ENCODE measurements at regions not wholly inside any gene's neighbourhood (a gene's known extent, or its start where the extent isn't known, plus 50 kb on each side); places are given as distances from the start of the nearest gene placed in this dataset.

- no CpG with 5 or more reads among the region's 1 CpG for WGBS, 2 donors (ENCODE audit: extremely low coverage in 2 of 2, insufficient read length in 2 of 2, insufficient replicate concordance in 1 of 2)
- H3K27me3 ChIP-seq (ENCODE audit: control insufficient read depth in 3 of 3, insufficient read depth in 3 of 3, low read depth in 1 of 3, low read length in 3 of 3): no peaks in the 10 kb centered on the region
- peaks cover 0 to 3% of the 10 kb centered on the region in 2 donors for H3K9me3 ChIP-seq (replicated peaks in 1 of 2; ENCODE audit: control insufficient read depth in 2 of 2, insufficient read depth in 1 of 2, low read depth in 1 of 2, low read length in 2 of 2)
These were observed 480.0 kb downstream of the LRRIQ3 start for GRCh38 chr1:73717976-73718375.

GRCh38 chr1:73711089-73711488, 486.9 kb downstream of the LRRIQ3 start:
- no CpG with 5 or more reads among the region's 1 CpG for WGBS, 2 donors (ENCODE audit: extremely low coverage in 2 of 2, insufficient read length in 2 of 2, insufficient replicate concordance in 1 of 2)

More at GRCh38 chr1:73717976-73718375, 480.0 kb downstream of the LRRIQ3 start:
- no peak overlapping the region for H2AFZ ChIP-seq (ENCODE audit: low read length)
- H2AK5ac ChIP-seq (ENCODE audit: low read depth, low read length): no peak overlapping the region
- no peak overlapping the region for H3K27ac ChIP-seq (replicated peaks; ENCODE audit: low read length)
- no peak for DNase-seq (ENCODE audit: low spot score)
- no peaks in the 10 kb centered on the region for H3K36me3 ChIP-seq (replicated peaks in 1 of 2; ENCODE audit: control insufficient read depth in 2 of 2, insufficient read depth in 2 of 2, low read length in 2 of 2)
- no peak overlapping the region for H3K4ac ChIP-seq (ENCODE audit: low read length)
- no peaks in the 10 kb centered on the region for H3K4me1 ChIP-seq (ENCODE audit: control insufficient read depth in 2 of 2, insufficient read depth in 1 of 2, low read depth in 1 of 2, low read length in 2 of 2)
- no peak overlapping the region for H2BK15ac ChIP-seq (ENCODE audit: low read length)
- no peak overlapping the region for H4K91ac ChIP-seq (ENCODE audit: low read depth, low read length, poor library complexity)
- H2BK12ac ChIP-seq (ENCODE audit: low read length): no peak overlapping the region
- no peak overlapping the region for H3K4me2 ChIP-seq (ENCODE audit: insufficient read depth, low read length, poor library complexity, severe bottlenecking)
- H3K23ac ChIP-seq (ENCODE audit: low read depth, low read length, poor library complexity): no peak overlapping the region
- H3K18ac ChIP-seq (ENCODE audit: low read length): no peak overlapping the region
- no peak overlapping the region for H3K14ac ChIP-seq (ENCODE audit: low read length)
- no peak overlapping the region for H2BK120ac ChIP-seq (ENCODE audit: low read depth, low read length)
- H3K79me1 ChIP-seq (ENCODE audit: low read depth, low read length): no peaks in the 10 kb centered on the region
- H3K4me3 ChIP-seq (ENCODE audit: low read length in 2 of 2): no peak overlapping the region
- no peak overlapping the region for H4K8ac ChIP-seq (ENCODE audit: low read depth, low read length)
- H3K9ac ChIP-seq (ENCODE audit: low read depth, low read length, poor library complexity): no peak overlapping the region
- no peak overlapping the region for H2BK5ac ChIP-seq (ENCODE audit: low read length)

GRCh38 chr1:73701826-73702225, 496.1 kb downstream of the LRRIQ3 start:
- H3K36me3 ChIP-seq (replicated peaks in 1 of 2; ENCODE audit: control insufficient read depth in 2 of 2, insufficient read depth in 2 of 2, low read length in 2 of 2): no peaks in the 10 kb centered on the region
- no peak overlapping the region for H3K27ac ChIP-seq (replicated peaks; ENCODE audit: low read length)
- H2BK15ac ChIP-seq (ENCODE audit: low read length): no peak overlapping the region
- H3K18ac ChIP-seq (ENCODE audit: low read length): no peak overlapping the region
- WGBS, 2 donors (ENCODE audit: extremely low coverage in 2 of 2, insufficient read length in 2 of 2, insufficient replicate concordance in 1 of 2): no CpG with 5 or more reads among the region's 1 CpG
- H2BK12ac ChIP-seq (ENCODE audit: low read length): no peak overlapping the region
- no peak overlapping the region for H3K4me2 ChIP-seq (ENCODE audit: insufficient read depth, low read length, poor library complexity, severe bottlenecking)
- H3K4ac ChIP-seq (ENCODE audit: low read length): no peak overlapping the region
- no peaks in the 10 kb centered on the region for H3K4me1 ChIP-seq (ENCODE audit: control insufficient read depth in 2 of 2, insufficient read depth in 1 of 2, low read depth in 1 of 2, low read length in 2 of 2)
- peak overlapping the region; percentile 47 for H2AFZ ChIP-seq (ENCODE audit: low read length)
- H3K9ac ChIP-seq (ENCODE audit: low read depth, low read length, poor library complexity): no peak overlapping the region
- no peak overlapping the region for H3K4me3 ChIP-seq (ENCODE audit: low read length in 2 of 2)
- no peak overlapping the region for H2AK5ac ChIP-seq (ENCODE audit: low read depth, low read length)
- H3K79me1 ChIP-seq (ENCODE audit: low read depth, low read length): no peaks in the 10 kb centered on the region
- no peak overlapping the region for H3K23ac ChIP-seq (ENCODE audit: low read depth, low read length, poor library complexity)
- no peak overlapping the region for H4K8ac ChIP-seq (ENCODE audit: low read depth, low read length)
- H2BK120ac ChIP-seq (ENCODE audit: low read depth, low read length): no peak overlapping the region
- H2BK5ac ChIP-seq (ENCODE audit: low read length): no peak overlapping the region
- DNase-seq (ENCODE audit: low spot score): no peak
- H3K9me3 ChIP-seq (replicated peaks in 1 of 2; ENCODE audit: control insufficient read depth in 2 of 2, insufficient read depth in 1 of 2, low read depth in 1 of 2, low read length in 2 of 2): no peaks in the 10 kb centered on the region
- no peak overlapping the region for H3K14ac ChIP-seq (ENCODE audit: low read length)
- H4K91ac ChIP-seq (ENCODE audit: low read depth, low read length, poor library complexity): no peak overlapping the region
- no peaks in the 10 kb centered on the region for H3K27me3 ChIP-seq (ENCODE audit: control insufficient read depth in 3 of 3, insufficient read depth in 3 of 3, low read depth in 1 of 3, low read length in 3 of 3)

More at GRCh38 chr1:73711089-73711488, 486.9 kb downstream of the LRRIQ3 start:
- no peak overlapping the region for H3K9ac ChIP-seq (ENCODE audit: low read depth, low read length, poor library complexity)
- H3K18ac ChIP-seq (ENCODE audit: low read length): no peak overlapping the region
- no peak overlapping the region for H3K14ac ChIP-seq (ENCODE audit: low read length)
- H3K36me3 ChIP-seq (replicated peaks in 1 of 2; ENCODE audit: control insufficient read depth in 2 of 2, insufficient read depth in 2 of 2, low read length in 2 of 2): no peaks in the 10 kb centered on the region
- no peak overlapping the region for H3K27ac ChIP-seq (replicated peaks; ENCODE audit: low read length)
- H2BK12ac ChIP-seq (ENCODE audit: low read length): no peak overlapping the region
- H2BK15ac ChIP-seq (ENCODE audit: low read length): no peak overlapping the region
- no peak overlapping the region for H3K4me2 ChIP-seq (ENCODE audit: insufficient read depth, low read length, poor library complexity, severe bottlenecking)
- H2AK5ac ChIP-seq (ENCODE audit: low read depth, low read length): no peak overlapping the region
- no peak overlapping the region for H2BK5ac ChIP-seq (ENCODE audit: low read length)
- no peaks in the 10 kb centered on the region for H3K4me1 ChIP-seq (ENCODE audit: control insufficient read depth in 2 of 2, insufficient read depth in 1 of 2, low read depth in 1 of 2, low read length in 2 of 2)
- H3K27me3 ChIP-seq (ENCODE audit: control insufficient read depth in 3 of 3, insufficient read depth in 3 of 3, low read depth in 1 of 3, low read length in 3 of 3): no peaks in the 10 kb centered on the region
- H3K9me3 ChIP-seq (replicated peaks in 1 of 2; ENCODE audit: control insufficient read depth in 2 of 2, insufficient read depth in 1 of 2, low read depth in 1 of 2, low read length in 2 of 2): no peaks in the 10 kb centered on the region
- DNase-seq (ENCODE audit: low spot score): no peak
- no peaks in the 10 kb centered on the region for H3K79me1 ChIP-seq (ENCODE audit: low read depth, low read length)
- H3K4me3 ChIP-seq (ENCODE audit: low read length in 2 of 2): no peak overlapping the region
- H3K23ac ChIP-seq (ENCODE audit: low read depth, low read length, poor library complexity): no peak overlapping the region
- H4K91ac ChIP-seq (ENCODE audit: low read depth, low read length, poor library complexity): no peak overlapping the region
- no peak overlapping the region for H4K8ac ChIP-seq (ENCODE audit: low read depth, low read length)
- H2BK120ac ChIP-seq (ENCODE audit: low read depth, low read length): no peak overlapping the region
- H2AFZ ChIP-seq (ENCODE audit: low read length): no peak overlapping the region
- H3K4ac ChIP-seq (ENCODE audit: low read length): no peak overlapping the region

- H2BK120ac ChIP-seq (ENCODE audit: low read depth, low read length): no peak overlapping the region
- H3K4me2 ChIP-seq (ENCODE audit: insufficient read depth, low read length, poor library complexity, severe bottlenecking): no peak overlapping the region
- no peak overlapping the region for H2AK5ac ChIP-seq (ENCODE audit: low read depth, low read length)
- no peak overlapping the region for H3K23ac ChIP-seq (ENCODE audit: low read depth, low read length, poor library complexity)
- H2AFZ ChIP-seq (ENCODE audit: low read length): no peak overlapping the region
- H3K9me3 ChIP-seq (replicated peaks in 1 of 2; ENCODE audit: control insufficient read depth in 2 of 2, insufficient read depth in 1 of 2, low read depth in 1 of 2, low read length in 2 of 2): no peaks in the 10 kb centered on the region
- H3K27me3 ChIP-seq (ENCODE audit: control insufficient read depth in 3 of 3, insufficient read depth in 3 of 3, low read depth in 1 of 3, low read length in 3 of 3): no peaks in the 10 kb centered on the region
- WGBS, 2 donors (ENCODE audit: extremely low coverage in 2 of 2, insufficient read length in 2 of 2, insufficient replicate concordance in 1 of 2): no CpG with 5 or more reads among the region's 3 CpGs
- no peak overlapping the region for H3K14ac ChIP-seq (ENCODE audit: low read length)
- H3K4me1 ChIP-seq (ENCODE audit: control insufficient read depth in 2 of 2, insufficient read depth in 1 of 2, low read depth in 1 of 2, low read length in 2 of 2): peaks cover 0 to 16% of the 10 kb centered on the region in 2 donors
- no peak overlapping the region for H3K4me3 ChIP-seq (ENCODE audit: low read length in 2 of 2)
- no peak overlapping the region for H3K18ac ChIP-seq (ENCODE audit: low read length)
- no peak overlapping the region for H4K91ac ChIP-seq (ENCODE audit: low read depth, low read length, poor library complexity)
- H2BK15ac ChIP-seq (ENCODE audit: low read length): no peak overlapping the region
- no peak overlapping the region for H3K9ac ChIP-seq (ENCODE audit: low read depth, low read length, poor library complexity)
- no peak overlapping the region for H2BK5ac ChIP-seq (ENCODE audit: low read length)
- no peaks in the 10 kb centered on the region for H3K36me3 ChIP-seq (replicated peaks in 1 of 2; ENCODE audit: control insufficient read depth in 2 of 2, insufficient read depth in 2 of 2, low read length in 2 of 2)
- no peak overlapping the region for H3K27ac ChIP-seq (replicated peaks; ENCODE audit: low read length)
- no peak overlapping the region for H3K4ac ChIP-seq (ENCODE audit: low read length)
- H3K79me1 ChIP-seq (ENCODE audit: low read depth, low read length): no peaks in the 10 kb centered on the region
- no peak for DNase-seq (ENCODE audit: low spot score)
- H4K8ac ChIP-seq (ENCODE audit: low read depth, low read length): no peak overlapping the region
- H2BK12ac ChIP-seq (ENCODE audit: low read length): no peak overlapping the region
These were observed 521.8 kb downstream of the LRRIQ3 start for GRCh38 chr1:73676186-73676585.
